Mesendoderm (in vitro differentiated cells): ENCODE measurements at regions not wholly inside any gene's neighbourhood (a gene's known extent, or its start where the extent isn't known, plus 50 kb on each side); places are given as distances from the start of the nearest gene placed in this dataset.
"Not testable (repeated sequence)": the region's sequence is repeated elsewhere in the genome, so short reads cannot be mapped to it uniquely, and the experiment has no call there.

Source experiments
- DNase-seq: peaks from one replicate; pipeline ENCODE4 v3.0.0; 2013
- H2AK5ac ChIP-seq: 2 replicates; pipeline ENCODE4 v1.6.1; 2013; ENCODE audit warnings: low read length, inconsistent platforms
- H2BK120ac ChIP-seq: 2 replicates; pipeline ENCODE4 v1.6.1; 2013; ENCODE audit warnings: low read depth, mild to moderate bottlenecking, low read length, moderate library complexity, mixed read lengths
- H2BK15ac ChIP-seq: replicated peaks from 2 replicates; pipeline ENCODE4 v1.6.1; 2013; ENCODE audit warnings: low read depth, mild to moderate bottlenecking, moderate library complexity
- H2BK5ac ChIP-seq: 2 replicates; pipeline ENCODE4 v1.6.1; 2013; ENCODE audit warnings: low read length, inconsistent platforms
- H3K18ac ChIP-seq: 2 replicates; pipeline ENCODE4 v1.6.1; 2013; ENCODE audit warnings: mild to moderate bottlenecking, low read length, mixed read lengths
- H3K23ac ChIP-seq: one replicate; pipeline ENCODE4 v1.6.1; 2013; ENCODE audit warnings: low read length
- H3K27ac ChIP-seq: 2 replicates; pipeline ENCODE4 v1.5.1; 2013; ENCODE audit warnings: low read depth, mild to moderate bottlenecking, inconsistent platforms, low read length, moderate library complexity
- H3K27me3 ChIP-seq: 2 replicates; pipeline ENCODE4 v1.6.1; 2013; ENCODE audit warnings: low read length, control low read depth, mild to moderate bottlenecking, inconsistent platforms; ENCODE audit not compliant: insufficient read depth, poor library complexity
- H3K36me3 ChIP-seq: 2 replicates; pipeline ENCODE4 v1.6.1; 2013; ENCODE audit warnings: low read length, inconsistent platforms; ENCODE audit not compliant: control insufficient read depth, insufficient read depth
- H3K4ac ChIP-seq: one replicate; pipeline ENCODE4 v1.6.1; 2013; ENCODE audit warnings: low read depth, mild to moderate bottlenecking, low read length, moderate library complexity
- H3K4me1 ChIP-seq: 2 replicates; pipeline ENCODE4 v1.6.1; 2013; ENCODE audit warnings: low read depth, low read length, inconsistent platforms; ENCODE audit not compliant: control insufficient read depth
- H3K4me2 ChIP-seq: 2 replicates; pipeline ENCODE4 v1.6.1; 2013; ENCODE audit warnings: low read length
- H3K4me3 ChIP-seq: 2 replicates; pipeline ENCODE4 v1.5.1; 2013; ENCODE audit warnings: mild to moderate bottlenecking, low read length
- H3K56ac ChIP-seq: one replicate; pipeline ENCODE4 v1.6.1; 2013; ENCODE audit warnings: low read length
- H3K79me1 ChIP-seq: 2 replicates; pipeline ENCODE4 v1.6.1; 2013; ENCODE audit warnings: low read length, inconsistent platforms
- H3K79me2 ChIP-seq: 2 replicates; pipeline ENCODE4 v1.6.1; 2013; ENCODE audit warnings: mild to moderate bottlenecking, low read length; ENCODE audit not compliant: control insufficient read depth, insufficient read depth
- H3K9ac ChIP-seq: 2 replicates; pipeline ENCODE4 v1.6.1; 2013; ENCODE audit warnings: low read length, inconsistent platforms
- H4K5ac ChIP-seq: one replicate; pipeline ENCODE4 v1.6.1; 2013; ENCODE audit warnings: low read length
- H4K8ac ChIP-seq: one replicate; pipeline ENCODE4 v1.6.1; 2013; ENCODE audit warnings: low read depth, mild to moderate bottlenecking, control low read depth, low read length, moderate library complexity
- WGBS: extraction: QIAGEN DNeasy Blood & Tissue Kit; methylation state at CpG from one replicate; pipeline ENCODE4 v1.1.7; 2013; ENCODE audit warnings: low lambda C conversion rate, missing lambda C conversion rate; ENCODE audit not compliant: insufficient coverage; ENCODE audit errors: extremely low coverage; 5-methylcytosine and 5-hydroxymethylcytosine counted together

GRCh38 chr1:244768804-244769203 is 66.7 kb upstream of the COX20 start:
- Histone ChIP-seq H3K56ac (no peak overlapping the region), H4K5ac (no peak overlapping the region), H2AK5ac (no peak overlapping the region), H3K4me3 (no peak overlapping the region), H3K36me3 (no peaks in the 10 kb centered on the region), H2BK5ac (no peak overlapping the region), H3K9ac (no peak overlapping the region), H3K4ac (no peak overlapping the region), H3K27ac (no peak overlapping the region), H3K79me1 (no peaks in the 10 kb centered on the region), H3K27me3 (no peaks in the 10 kb centered on the region), H3K79me2 (no peaks in the 10 kb centered on the region), H3K4me2 (no peak overlapping the region), H4K8ac (no peak overlapping the region), H2BK120ac (no peak overlapping the region), H2BK15ac (no peak overlapping the region), H3K23ac (no peak overlapping the region), H3K4me1 (no peaks in the 10 kb centered on the region), H3K18ac (no peak overlapping the region)
- WGBS: no CpG with 5 or more reads among the region's 5 CpGs
- peak; percentile 21 for DNase-seq

GRCh38 chr1:244770556-244770955 is 64.9 kb upstream of the COX20 start:
- not testable (repeated sequence) for H2BK15ac ChIP-seq, DNase-seq
- WGBS: no CpG with 5 or more reads among the region's 7 CpGs

GRCh38 chr1:244773513-244773912 is 61.9 kb upstream of the COX20 start:
- Histone ChIP-seq H3K36me3 (no peaks in the 10 kb centered on the region), H3K23ac (no peak overlapping the region), H3K79me2 (no peaks in the 10 kb centered on the region), H3K4me2 (no peak overlapping the region), H4K8ac (no peak overlapping the region), H3K79me1 (no peaks in the 10 kb centered on the region), H3K18ac (no peak overlapping the region), H3K27me3 (no peaks in the 10 kb centered on the region), H2BK15ac (no peak overlapping the region), H4K5ac (no peak overlapping the region), H2BK5ac (no peak overlapping the region), H2AK5ac (no peak overlapping the region), H3K4me3 (no peak overlapping the region), H3K56ac (no peak overlapping the region), H3K4ac (no peak overlapping the region), H3K4me1 (no peaks in the 10 kb centered on the region), H3K9ac (no peak overlapping the region), H2BK120ac (no peak overlapping the region), H3K27ac (no peak overlapping the region)
- no peak for DNase-seq
- WGBS: no CpG with 5 or more reads among the region's 1 CpG

More at GRCh38 chr1:244770556-244770955, 64.9 kb upstream of the COX20 start:
- H2AK5ac ChIP-seq, H2BK5ac ChIP-seq, H3K27ac ChIP-seq, H3K4ac ChIP-seq, H3K56ac ChIP-seq, H3K4me2 ChIP-seq, H2BK120ac ChIP-seq, H3K79me1 ChIP-seq, H3K9ac ChIP-seq, H3K36me3 ChIP-seq, H3K79me2 ChIP-seq, H3K4me1 ChIP-seq, H4K8ac ChIP-seq, H3K18ac ChIP-seq, H4K5ac ChIP-seq, H3K27me3 ChIP-seq, H3K23ac ChIP-seq, H3K4me3 ChIP-seq: not testable (repeated sequence)

GRCh38 chr1:244776783-244777182 is 58.7 kb upstream of the COX20 start:
- H3K4me1 ChIP-seq, H2BK15ac ChIP-seq, H3K79me2 ChIP-seq, H3K4me2 ChIP-seq, H3K4ac ChIP-seq, H2AK5ac ChIP-seq, H3K79me1 ChIP-seq, H2BK120ac ChIP-seq, DNase-seq, H3K9ac ChIP-seq, H3K27me3 ChIP-seq, H4K5ac ChIP-seq, H3K23ac ChIP-seq, H2BK5ac ChIP-seq, H3K36me3 ChIP-seq, H3K4me3 ChIP-seq, H4K8ac ChIP-seq, H3K27ac ChIP-seq, H3K56ac ChIP-seq, H3K18ac ChIP-seq: not testable (repeated sequence)
- WGBS: no CpG with 5 or more reads among the region's 1 CpG

- no peaks in the 10 kb centered on the region for H3K79me2 ChIP-seq
- H3K27me3 ChIP-seq: no peaks in the 10 kb centered on the region
- no peak overlapping the region for H2BK15ac ChIP-seq
- no peak overlapping the region for H2BK120ac ChIP-seq
- H3K23ac ChIP-seq: no peak overlapping the region
- H3K4ac ChIP-seq: no peak overlapping the region
- no CpG with 5 or more reads among the region's 2 CpGs for WGBS
- no peak overlapping the region for H4K8ac ChIP-seq
- H2BK5ac ChIP-seq: no peak overlapping the region
- H3K18ac ChIP-seq: no peak overlapping the region
- H3K4me1 ChIP-seq: no peaks in the 10 kb centered on the region
- no peaks in the 10 kb centered on the region for H3K79me1 ChIP-seq
- no peaks in the 10 kb centered on the region for H3K36me3 ChIP-seq
- no peak overlapping the region for H3K4me2 ChIP-seq
- H3K4me3 ChIP-seq: no peak overlapping the region
- H3K9ac ChIP-seq: no peak overlapping the region
- no peak overlapping the region for H3K56ac ChIP-seq
- H3K27ac ChIP-seq: no peak overlapping the region
- no peak overlapping the region for H4K5ac ChIP-seq
- no peak overlapping the region for H2AK5ac ChIP-seq
- DNase-seq: no peak
These were observed 57.1 kb upstream of the COX20 start for GRCh38 chr1:244778344-244778743.

- Histone ChIP-seq H3K4me3 (no peak overlapping the region), H3K4me2 (no peak overlapping the region), H3K56ac (no peak overlapping the region), H3K9ac (no peak overlapping the region), H3K27ac (no peak overlapping the region), H2AK5ac (no peak overlapping the region), H3K4me1 (no peaks in the 10 kb centered on the region), H2BK120ac (no peak overlapping the region), H3K27me3 (no peaks in the 10 kb centered on the region), H3K18ac (no peak overlapping the region), H3K79me2 (no peaks in the 10 kb centered on the region), H3K79me1 (no peaks in the 10 kb centered on the region), H3K23ac (no peak overlapping the region), H4K5ac (no peak overlapping the region), H3K36me3 (no peaks in the 10 kb centered on the region), H2BK5ac (no peak overlapping the region), H4K8ac (no peak overlapping the region), H2BK15ac (no peak overlapping the region), H3K4ac (no peak overlapping the region)
- DNase-seq: no peak
- WGBS: no CpG with 5 or more reads among the region's 5 CpGs
These were observed 56.0 kb upstream of the COX20 start for GRCh38 chr1:244779410-244779809.
